Lung (tissue), 11 donors: ENCODE measurements at regions not wholly inside any gene's neighbourhood (a gene's known extent, or its start where the extent isn't known, plus 50 kb on each side); places are given as distances from the start of the nearest gene placed in this dataset.

Experiments used
- ATAC-seq: fragments of 200-7000 bp; cut with Tn5 transposase; one replicate; pipeline ENCODE4 v1.9.1; 2020; ENCODE audit warnings: moderate number of reproducible peaks; ENCODE audit not compliant: insufficient read depth, low FRiP score
- DNase-seq, 3 donors: peaks; one replicate each; pipeline ENCODE4 v3.0.0-alpha.2; 2013 to 2017
- H3K27ac ChIP-seq, 2 donors: one replicate each; pipeline ENCODE4 v1.5.1; 2013; ENCODE audit warnings: mild to moderate bottlenecking in 2 of 2, moderate library complexity in 2 of 2, control low read depth in 1 of 2, inconsistent platforms in 1 of 2, low read depth in 1 of 2, low read length in 1 of 2
- H3K27me3 ChIP-seq, 3 donors: one replicate each; pipeline ENCODE4 v1.5.1; 2013; ENCODE audit warnings: low read length in 2 of 3; ENCODE audit not compliant: control insufficient read depth in 3 of 3, insufficient read depth in 3 of 3
- H3K36me3 ChIP-seq, 4 donors: one replicate each; pipeline ENCODE4 v1.5.1; 2013; ENCODE audit warnings: low read length in 4 of 4, mild to moderate bottlenecking in 1 of 4, moderate library complexity in 1 of 4; ENCODE audit not compliant: control insufficient read depth in 4 of 4, insufficient read depth in 4 of 4
- H3K4me1 ChIP-seq, 5 donors: one replicate each; pipeline ENCODE4 v1.5.1; 2013; ENCODE audit warnings: low read length in 5 of 5, mild to moderate bottlenecking in 2 of 5, moderate library complexity in 1 of 5; ENCODE audit not compliant: control insufficient read depth in 5 of 5, insufficient read depth in 5 of 5
- H3K4me3 ChIP-seq: one replicate; pipeline ENCODE4 v1.5.1; 2013; ENCODE audit warnings: mild to moderate bottlenecking, control low read depth, moderate library complexity
- H3K9ac ChIP-seq, 2 donors: one replicate each; pipeline ENCODE4 v1.5.1; 2013; ENCODE audit warnings: low read length in 2 of 2, control low read depth in 1 of 2; ENCODE audit not compliant: insufficient read depth in 1 of 2
- H3K9me3 ChIP-seq, 4 donors: one replicate each; pipeline ENCODE4 v1.5.1; 2013; ENCODE audit warnings: low read length in 3 of 4, mild to moderate bottlenecking in 1 of 4, moderate library complexity in 1 of 4; ENCODE audit not compliant: control insufficient read depth in 4 of 4, insufficient read depth in 3 of 4
- CTCF ChIP-seq: IDR thresholded peaks from 2 replicates; pipeline ENCODE4 v1.5.1; 2012; ENCODE audit warnings: mild to moderate bottlenecking; ENCODE audit errors: control extremely low read depth, extremely low read depth
- WGBS, 2 donors: extraction: QIAGEN DNeasy Blood & Tissue Kit; methylation state at CpG; one replicate each; pipeline ENCODE4 v1.1.7; 2013; 5-methylcytosine and 5-hydroxymethylcytosine counted together
- donor health status: control.
- donor health status: control.
- donor health status: Bipolar disorder and iron deficiency.
- donor health status: healthy.
- donor health status: DM: yes; HTN: yes; CAD: no.

DNA sequence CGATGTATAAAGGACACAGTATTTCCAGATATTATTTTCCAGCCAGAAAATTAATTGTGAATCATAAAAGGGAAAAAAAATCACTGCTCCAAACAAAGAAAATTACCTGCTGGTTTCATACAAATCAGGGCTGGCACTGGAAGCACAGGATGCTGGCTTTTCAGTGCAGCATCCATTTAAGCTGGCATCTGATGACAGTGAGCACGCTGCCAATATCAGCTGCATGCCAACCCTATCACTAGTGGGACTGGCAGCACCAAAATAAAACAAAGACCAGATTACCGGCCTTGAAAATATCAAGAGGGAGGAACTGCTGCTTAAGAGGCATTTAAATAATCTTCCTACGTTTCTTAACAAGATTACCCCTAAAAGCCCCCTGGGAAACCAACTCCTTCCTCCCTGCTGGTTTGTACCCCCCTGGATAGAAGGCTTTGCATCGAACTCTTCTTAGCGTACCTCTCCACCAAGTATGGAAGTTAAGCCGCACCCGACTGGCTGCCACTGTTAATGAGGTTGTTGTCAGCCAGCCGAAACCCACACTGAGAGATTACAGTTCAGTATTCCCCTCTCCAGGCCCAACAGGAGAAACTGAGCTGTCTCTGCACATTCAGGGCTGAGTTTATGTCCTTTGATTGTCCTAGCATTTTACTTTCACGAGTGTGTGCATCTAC lies 257.8 kb downstream of the EFNB2 start:
- ATAC-seq = no peak
- 86 to 92% methylated on average over 10 of the region's 10 CpGs for WGBS, 2 donors

DNA sequence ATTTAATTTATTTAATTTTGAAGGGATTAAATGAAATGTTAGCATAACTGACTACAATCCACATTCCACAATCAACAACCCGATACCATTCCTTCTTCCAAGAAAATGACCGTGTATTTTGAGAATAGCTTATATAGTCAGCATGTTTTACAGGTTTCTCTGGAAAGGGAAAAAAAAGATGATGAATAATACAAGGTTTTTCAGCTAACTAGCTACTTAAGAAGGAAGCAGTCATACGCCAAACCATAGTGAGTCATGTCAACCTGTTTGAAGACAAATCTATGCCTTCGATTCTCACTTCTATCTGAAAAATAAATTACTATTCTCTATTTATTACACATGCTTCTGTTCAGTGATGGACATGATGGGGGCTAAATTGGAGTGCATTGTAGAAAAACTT lies 258.6 kb downstream of the EFNB2 start:
- Histone ChIP-seq H3K36me3 (no peaks in the 10 kb centered on the region), H3K9me3 (no peaks in the 10 kb centered on the region), H3K4me1 (no peaks in the 10 kb centered on the region), H3K4me3 (no peak overlapping the region), H3K27me3 (no peaks in the 10 kb centered on the region), H3K9ac (no peak overlapping the region), H3K27ac (no peak overlapping the region)
- WGBS, 2 donors = 93 to 96% methylated on average over 4 of the region's 4 CpGs
- DNase-seq (peak in 1 of 3 donors; percentile 13), ATAC-seq (no peak)
- TF ChIP-seq CTCF = no peak

More for the DNA sequence above, 257.8 kb downstream of the EFNB2 start:
- H3K36me3 ChIP-seq = no peaks in the 10 kb centered on the region
- no peak overlapping the region for H3K4me3 ChIP-seq
- H3K9ac ChIP-seq = no peak overlapping the region
- H3K27ac ChIP-seq = no peak overlapping the region
- peaks cover 0 to 6% (median 0%) of the 10 kb centered on the region in 4 donors for H3K9me3 ChIP-seq
- no peak for DNase-seq
- no peak for TF ChIP-seq CTCF
- H3K27me3 ChIP-seq = no peaks in the 10 kb centered on the region
- no peaks in the 10 kb centered on the region for H3K4me1 ChIP-seq

GRCh38 chr13:106275446-106276032 lies 259.9 kb downstream of the EFNB2 start:
- Histone ChIP-seq H3K27me3 (no peaks in the 10 kb centered on the region), H3K27ac (no peak overlapping the region), H3K4me3 (no peak overlapping the region), H3K9me3 (no peaks in the 10 kb centered on the region), H3K4me1 (no peaks in the 10 kb centered on the region), H3K9ac (no peak overlapping the region), H3K36me3 (no peaks in the 10 kb centered on the region)
- DNase-seq (no peak), ATAC-seq (no peak)
- TF ChIP-seq CTCF = no peak
- WGBS, 2 donors = 79 to 89% methylated on average over 4 of the region's 4 CpGs
